Motor neuron (in vitro differentiated cells): ENCODE measurements at regions not wholly inside any gene's neighbourhood (a gene's known extent, or its start where the extent isn't known, plus 50 kb on each side); places are given as distances from the start of the nearest gene placed in this dataset.

Experiments
- ATAC-seq, 8 experiments: fragments of 200-7000 bp; cut with Tn5 transposase; replicated peaks in 6 of 8; 2 replicates each; pipeline ENCODE4 v1.8.0; 2021; ENCODE audit warnings: mild to moderate bottlenecking in 8 of 8, moderate library complexity in 8 of 8
- H3K27ac ChIP-seq, 2 donors: fragments of 250-450 bp; sonication (Bioruptor Pico); 2 replicates each; pipeline ENCODE4 v1.9.0; 2021; ENCODE audit warnings: antibody characterized with exemption in 2 of 2, mild to moderate bottlenecking in 2 of 2, moderate library complexity in 1 of 2
- H3K4me1 ChIP-seq, 2 donors: fragments of 250-450 bp; sonication (Bioruptor Pico); replicated peaks in 1 of 2; 2 replicates each; pipeline ENCODE4 v1.6.1; 2021; ENCODE audit warnings: antibody characterized with exemption in 2 of 2, mild to moderate bottlenecking in 2 of 2, moderate library complexity in 1 of 2
- H3K4me3 ChIP-seq, 5 donors: fragments of 250-450 bp; sonication (Bioruptor Pico); 2 replicates each; pipeline ENCODE4 v1.9.0; 2021; ENCODE audit warnings: antibody characterized with exemption in 5 of 5, mild to moderate bottlenecking in 5 of 5, moderate library complexity in 4 of 5
- WGBS, 10 experiments: fragments of 450-650 bp; shearing (Covaris generic); methylation state at CpG; one replicate each; pipeline ENCODE4 v1.0.0; 2022; 5-methylcytosine and 5-hydroxymethylcytosine counted together
- in situ Hi-C, 9 experiments: fragments of 400-800 bp; cut with MboI; loops; one replicate each; pipeline ENCODE4 v1.15.0; 2021; ENCODE audit warnings: low sequenced_read_pairs in 9 of 9, low pct_unique_long_range_greater_than_20kb in 2 of 9; ENCODE audit not compliant: unreplicated experiment in 9 of 9

- in situ Hi-C loops: no loop called here
Measured at GRCh38 chr7:96503597-96503996, 181.7 kb upstream of the SLC25A13 start.

GRCh38 chr7:96501318-96501717 lies 179.4 kb upstream of the SLC25A13 start:
- no peak for ATAC-seq
- in situ Hi-C loops: no loop called here
- Histone ChIP-seq H3K4me1 (no peaks in the 10 kb centered on the region), H3K4me3 (no peak overlapping the region), H3K27ac (no peak overlapping the region)

More at GRCh38 chr7:96503597-96503996, 181.7 kb upstream of the SLC25A13 start:
- 50 to 100% (median 66%) methylated on average over 1 of the region's 1 CpG; no CpG with 5 or more reads in 6 of the 10 experiments for WGBS, 10 experiments
- H3K4me1 ChIP-seq: no peaks in the 10 kb centered on the region
- no peak overlapping the region for H3K27ac ChIP-seq
- ATAC-seq: no peak
- H3K4me3 ChIP-seq: no peak overlapping the region

- WGBS, 10 experiments: 0 to 64% (median 19%) methylated on average over 1 to 3 of the region's 3 CpGs
Measured at GRCh38 chr7:96499532-96499931, 177.6 kb upstream of the SLC25A13 start.

GRCh38 chr7:96497567-96497966 lies 175.7 kb upstream of the SLC25A13 start:
- 24 to 100% (median 94%) methylated on average over 1 to 2 of the region's 2 CpGs; no CpG with 5 or more reads in 1 of the 10 experiments for whole genome bisulfite sequencing, 10 experiments
- ATAC-seq: no peak
- H3K4me3 ChIP-seq: no peak overlapping the region
- in situ Hi-C loops: no loop called here
- no peak overlapping the region for H3K27ac ChIP-seq
- H3K4me1 ChIP-seq: no peaks in the 10 kb centered on the region

More at GRCh38 chr7:96499532-96499931, 177.6 kb upstream of the SLC25A13 start:
- no peak for ATAC-seq
- H3K27ac ChIP-seq: no peak overlapping the region
- in situ Hi-C loops: no loop called here
- no peak overlapping the region for H3K4me3 ChIP-seq
- no peaks in the 10 kb centered on the region for H3K4me1 ChIP-seq

- in situ Hi-C loops: no loop called here
- no peak for ATAC-seq
- 0 to 91% (median 67%) methylated on average over 1 to 6 of the region's 6 CpGs; no CpG with 5 or more reads in 1 of the 10 experiments for WGBS, 10 experiments
Measured at GRCh38 chr7:96495751-96496216, 173.9 kb upstream of the SLC25A13 start.

GRCh38 chr7:96486681-96487080 lies 164.8 kb upstream of the SLC25A13 start:
- ATAC-seq: no peak
- in situ Hi-C loops: no loop called here
- WGBS, 10 experiments: 0 to 100% (median 85%) methylated on average over 1 to 4 of the region's 4 CpGs
- H3K4me1 ChIP-seq: no peaks in the 10 kb centered on the region
- H3K4me3 ChIP-seq: no peak overlapping the region
- H3K27ac ChIP-seq: no peak overlapping the region

More at GRCh38 chr7:96495751-96496216, 173.9 kb upstream of the SLC25A13 start:
- Histone ChIP-seq H3K4me1 (no peaks in the 10 kb centered on the region), H3K27ac (no peak overlapping the region), H3K4me3 (no peak overlapping the region)

GRCh38 chr7:96484845-96485244 lies 162.9 kb upstream of the SLC25A13 start:
- no peak overlapping the region for H3K4me3 ChIP-seq
- in situ Hi-C loops: no loop called here
- no peak for ATAC-seq
- WGBS, 10 experiments: 60 to 100% (median 86%) methylated on average over 1 of the region's 1 CpG; no CpG with 5 or more reads in 3 of the 10 experiments
- no peaks in the 10 kb centered on the region for H3K4me1 ChIP-seq
- H3K27ac ChIP-seq: no peak overlapping the region

- H3K4me3 ChIP-seq: no peak overlapping the region
- no peaks in the 10 kb centered on the region for H3K4me1 ChIP-seq
- no peak overlapping the region for H3K27ac ChIP-seq
- WGBS, 10 experiments: 14 to 100% (median 100%) methylated on average over 1 to 2 of the region's 2 CpGs; no CpG with 5 or more reads in 3 of the 10 experiments
- ATAC-seq: no peak
- in situ Hi-C loops: no loop called here
Measured at GRCh38 chr7:96484091-96484490, 162.2 kb upstream of the SLC25A13 start.

- Histone ChIP-seq H3K27ac (no peak overlapping the region), H3K4me3 (no peak overlapping the region), H3K4me1 (no peaks in the 10 kb centered on the region)
- peak in 3 of 8 experiments; percentile 20 to 85 (median 61) for ATAC-seq
- WGBS, 10 experiments: 0 to 100% (median 69%) methylated on average over 1 of the region's 1 CpG; no CpG with 5 or more reads in 2 of the 10 experiments
- in situ Hi-C loops: no loop called here
Measured at GRCh38 chr7:96481796-96482195, 159.9 kb upstream of the SLC25A13 start.

GRCh38 chr7:96479015-96479645 lies 157.2 kb upstream of the SLC25A13 start:
- 39 to 100% (median 81%) methylated on average over 1 to 4 of the region's 4 CpGs for WGBS, 10 experiments
- in situ Hi-C loops: no loop called here
- H3K4me3 ChIP-seq: no peak overlapping the region

GRCh38 chr7:96471606-96472005 lies 149.7 kb upstream of the SLC25A13 start:
- Histone ChIP-seq H3K4me1 (no peaks in the 10 kb centered on the region), H3K27ac (no peak overlapping the region), H3K4me3 (no peak overlapping the region)
- ATAC-seq: no peak
- in situ Hi-C loops: no loop called here
- WGBS, 10 experiments: 26 to 100% (median 92%) methylated on average over 1 of the region's 1 CpG; no CpG with 5 or more reads in 2 of the 10 experiments

More at GRCh38 chr7:96479015-96479645, 157.2 kb upstream of the SLC25A13 start:
- Histone ChIP-seq H3K27ac (no peak overlapping the region), H3K4me1 (no peaks in the 10 kb centered on the region)
- ATAC-seq: no peak

- Histone ChIP-seq H3K27ac (no peak overlapping the region), H3K4me3 (no peak overlapping the region), H3K4me1 (peaks cover 8 to 12% of the 10 kb centered on the region in 2 donors)
- in situ Hi-C loops: no loop called here
- ATAC-seq: no peak
- WGBS, 10 experiments: 17 to 100% (median 57%) methylated on average over 1 to 2 of the region's 2 CpGs
Measured at GRCh38 chr7:96452146-96452545, 130.2 kb upstream of the SLC25A13 start.

GRCh38 chr7:96449094-96449493 lies 127.2 kb upstream of the SLC25A13 start:
- peaks cover 14 to 16% of the 10 kb centered on the region in 2 donors for H3K4me1 ChIP-seq
- peak in 1 of 8 experiments; percentile 25 for ATAC-seq
- H3K27ac ChIP-seq: no peak overlapping the region
- no peak overlapping the region for H3K4me3 ChIP-seq
- in situ Hi-C loops: no loop called here
- 0 to 100% (median 60%) methylated on average over 1 to 3 of the region's 4 CpGs; no CpG with 5 or more reads in 1 of the 10 experiments for WGBS, 10 experiments
